HEK293 (cell line): ENCODE measurements at regions not wholly inside any gene's neighbourhood (a gene's known extent, or its start where the extent isn't known, plus 50 kb on each side); places are given as distances from the start of the nearest gene placed in this dataset.

Source experiments
- CTCF ChIA-PET: fragments of 350-600 bp; formaldehyde crosslinking; extraction: SDS; loops from one replicate; lab custom pipeline; 2021; ENCODE audit warnings: antibody characterized with exemption; lab: Yijun Ruan, JAX
- POLR2A ChIA-PET: fragments of 300-600 bp; formaldehyde crosslinking; extraction: SDS; loops from one replicate; lab custom pipeline; 2020; ENCODE audit warnings: antibody characterized with exemption, inconsistent platforms; lab: Yijun Ruan, JAX
- H3K27ac ChIP-seq: fragments of 200-500 bp; sonication (Bioruptor generic); 2 replicates; pipeline ENCODE4 v1.5.1; 2014; ENCODE audit warnings: low read depth, low read length, control low read depth, inconsistent platforms; ENCODE audit errors: extremely low read depth
- H3K36me3 ChIP-seq, 2 experiments: fragments of 200-500 bp in 1 of 2; sonication (Bioruptor generic) in 1 of 2; 1 replicate in 1 of 2; 2 replicates in 1 of 2; pipeline ENCODE4 v1.5.1; 2014 to 2017; ENCODE audit warnings: inconsistent platforms in 2 of 2, low read length in 2 of 2; ENCODE audit not compliant: control insufficient read depth in 2 of 2, insufficient read depth in 1 of 2
- H3K4me1 ChIP-seq: fragments of 200-500 bp; sonication (Bioruptor generic); 2 replicates; pipeline ENCODE4 v1.5.1; 2014; ENCODE audit warnings: mild to moderate bottlenecking, low read length, inconsistent platforms; ENCODE audit not compliant: control insufficient read depth, insufficient read depth
- H3K4me3 ChIP-seq: 2 replicates; pipeline ENCODE4 v1.5.1; 2011; ENCODE audit warnings: low read depth, mild to moderate bottlenecking, control low read depth, low read length, moderate library complexity
- H3K9me3 ChIP-seq: fragments of 200-500 bp; sonication (Bioruptor generic); 2 replicates; pipeline ENCODE4 v1.5.1; 2014; ENCODE audit warnings: low read depth, low read length, inconsistent platforms; ENCODE audit not compliant: control insufficient read depth, insufficient read depth
- KLF7 ChIP-seq: fragments of 450-650 bp; formaldehyde crosslinking; IDR thresholded peaks from 2 replicates; pipeline ENCODE4 v1.5.1; 2016; ENCODE audit warnings: missing biosample characterization, missing genetic modification characterization, borderline replicate concordance
- MZF1 ChIP-seq: fragments of 450-650 bp; formaldehyde crosslinking; IDR thresholded peaks from 2 replicates; pipeline ENCODE4 v1.5.1; 2017; ENCODE audit warnings: missing biosample characterization, missing genetic modification characterization, borderline replicate concordance
- SETDB1 ChIP-seq: IDR thresholded peaks from one replicate; pipeline ENCODE4 v1.6.1; 2017; ENCODE audit warnings: mild to moderate bottlenecking, low read length, moderate library complexity, mixed read lengths; ENCODE audit not compliant: insufficient read length
- SP7 ChIP-seq: fragments of 450-650 bp; formaldehyde crosslinking; IDR thresholded peaks from 2 replicates; pipeline ENCODE4 v1.5.1; 2016; ENCODE audit warnings: missing biosample characterization, missing genetic modification characterization
- TRIM28 ChIP-seq: IDR thresholded peaks from 2 replicates; pipeline ENCODE4 v1.6.1; 2011; ENCODE audit warnings: low read length, control low read depth, borderline replicate concordance
- ZNF24 ChIP-seq: fragments of 450-650 bp; formaldehyde crosslinking; IDR thresholded peaks from 2 replicates; pipeline ENCODE4 v1.5.1; 2016; ENCODE audit warnings: missing biosample characterization, missing genetic modification characterization
- ZNF292 ChIP-seq: fragments of 450-650 bp; formaldehyde crosslinking; IDR thresholded peaks from 2 replicates; pipeline ENCODE4 v1.5.1; 2016; ENCODE audit warnings: low read depth, missing biosample characterization, missing genetic modification characterization, borderline replicate concordance
- ZNF335 ChIP-seq: fragments of 450-650 bp; formaldehyde crosslinking; conservative IDR thresholded peaks from 2 replicates; pipeline ENCODE4 v1.5.1; 2016; ENCODE audit warnings: missing biosample characterization, missing genetic modification characterization
- ZNF366 ChIP-seq: fragments of 450-650 bp; formaldehyde crosslinking; conservative IDR thresholded peaks from 2 replicates; pipeline ENCODE4 v1.5.1; 2016; ENCODE audit warnings: missing biosample characterization, missing genetic modification characterization
- ZNF394 ChIP-seq: fragments of 450-650 bp; formaldehyde crosslinking; IDR thresholded peaks from 2 replicates; pipeline ENCODE4 v1.5.1; 2016; ENCODE audit warnings: missing biosample characterization, missing genetic modification characterization, mild to moderate bottlenecking, moderate library complexity, borderline replicate concordance
- ZNF473 ChIP-seq: fragments of 450-650 bp; formaldehyde crosslinking; IDR thresholded peaks from 2 replicates; pipeline ENCODE4 v1.5.1; 2017; ENCODE audit warnings: missing biosample characterization, missing genetic modification characterization
- ZNF548 ChIP-seq: fragments of 450-650 bp; formaldehyde crosslinking; IDR thresholded peaks from 2 replicates; pipeline ENCODE4 v1.5.1; 2016; ENCODE audit warnings: missing biosample characterization, missing genetic modification characterization
- ZNF571 ChIP-seq: fragments of 450-650 bp; formaldehyde crosslinking; IDR thresholded peaks from 2 replicates; pipeline ENCODE4 v1.5.0; 2017; ENCODE audit warnings: missing biosample characterization, missing genetic modification characterization
- ZNF596 ChIP-seq: fragments of 450-650 bp; IDR thresholded peaks from 2 replicates; pipeline ENCODE4 v1.5.0; 2018; ENCODE audit warnings: missing biosample characterization, mild to moderate bottlenecking, missing genetic modification characterization, moderate library complexity
- ZNF785 ChIP-seq: fragments of 450-650 bp; formaldehyde crosslinking; IDR thresholded peaks from 2 replicates; pipeline ENCODE4 v1.5.1; 2016; ENCODE audit warnings: missing biosample characterization, missing genetic modification characterization
- ZNF792 ChIP-seq: fragments of 450-650 bp; formaldehyde crosslinking; IDR thresholded peaks from 2 replicates; pipeline ENCODE4 v1.5.1; 2016; ENCODE audit warnings: missing biosample characterization, missing genetic modification characterization
- TF ChIP-seq, protein P1 (sequence below): fragments of 450-650 bp; formaldehyde crosslinking; IDR thresholded peaks from 2 replicates; pipeline ENCODE4 v1.5.1; 2016; ENCODE audit warnings: missing biosample characterization, missing genetic modification characterization
- TF ChIP-seq, protein P2 (sequence below): fragments of 450-650 bp; formaldehyde crosslinking; IDR thresholded peaks from 2 replicates; pipeline ENCODE4 v1.5.1; 2016; ENCODE audit warnings: missing biosample characterization, missing genetic modification characterization

DNA sequence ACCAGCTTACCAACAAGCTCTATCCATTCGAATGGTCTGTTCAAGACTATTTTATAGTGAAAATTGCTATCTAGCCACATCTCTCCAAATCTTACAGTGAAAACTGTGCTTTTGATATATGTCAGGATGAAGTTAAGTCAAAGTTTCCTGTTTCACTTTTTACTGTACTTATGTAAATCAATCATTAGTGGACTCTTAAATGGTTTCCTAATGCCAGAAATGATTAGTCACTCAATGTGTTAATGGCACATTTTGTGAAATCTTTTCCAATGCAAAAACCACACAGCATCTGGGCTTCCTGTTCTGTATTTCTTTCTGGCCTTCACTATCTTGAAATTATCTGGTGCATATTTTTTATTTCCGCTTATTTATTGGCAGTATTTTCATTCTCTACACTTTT lies 87.3 kb upstream of the STEAP1B start:
- no peak overlapping the region for H3K27ac ChIP-seq
- TF ChIP-seq MZF1 (tag by site-specific recombination) = no peak
- TF ChIP-seq ZNF473 (tag by site-specific recombination) = no peak
- TF ChIP-seq ZNF366 = no peak
- TF ChIP-seq ZNF292 = no peak
- TF ChIP-seq SETDB1 = no peak
- TF ChIP-seq KLF7 = no peak
- TF ChIP-seq ZNF24 (tag by site-specific recombination) = no peak
- no peak for TF ChIP-seq ZNF394 (tag by site-specific recombination)
- TF ChIP-seq ZNF785 (tag by site-specific recombination) = no peak
- no peak for TF ChIP-seq SP7 (tag by site-specific recombination)
- no peak for TF ChIP-seq ZNF335 (tag by site-specific recombination)
- TF ChIP-seq ZNF792 (tag by site-specific recombination) = no peak
- TF ChIP-seq TRIM28 = no peak
- TF ChIP-seq, protein P1, sequence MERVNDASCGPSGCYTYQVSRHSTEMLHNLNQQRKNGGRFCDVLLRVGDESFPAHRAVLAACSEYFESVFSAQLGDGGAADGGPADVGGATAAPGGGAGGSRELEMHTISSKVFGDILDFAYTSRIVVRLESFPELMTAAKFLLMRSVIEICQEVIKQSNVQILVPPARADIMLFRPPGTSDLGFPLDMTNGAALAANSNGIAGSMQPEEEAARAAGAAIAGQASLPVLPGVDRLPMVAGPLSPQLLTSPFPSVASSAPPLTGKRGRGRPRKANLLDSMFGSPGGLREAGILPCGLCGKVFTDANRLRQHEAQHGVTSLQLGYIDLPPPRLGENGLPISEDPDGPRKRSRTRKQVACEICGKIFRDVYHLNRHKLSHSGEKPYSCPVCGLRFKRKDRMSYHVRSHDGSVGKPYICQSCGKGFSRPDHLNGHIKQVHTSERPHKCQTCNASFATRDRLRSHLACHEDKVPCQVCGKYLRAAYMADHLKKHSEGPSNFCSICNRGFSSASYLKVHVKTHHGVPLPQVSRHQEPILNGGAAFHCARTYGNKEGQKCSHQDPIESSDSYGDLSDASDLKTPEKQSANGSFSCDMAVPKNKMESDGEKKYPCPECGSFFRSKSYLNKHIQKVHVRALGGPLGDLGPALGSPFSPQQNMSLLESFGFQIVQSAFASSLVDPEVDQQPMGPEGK (tag by site-specific recombination) = no peak
- TF ChIP-seq, protein P2, sequence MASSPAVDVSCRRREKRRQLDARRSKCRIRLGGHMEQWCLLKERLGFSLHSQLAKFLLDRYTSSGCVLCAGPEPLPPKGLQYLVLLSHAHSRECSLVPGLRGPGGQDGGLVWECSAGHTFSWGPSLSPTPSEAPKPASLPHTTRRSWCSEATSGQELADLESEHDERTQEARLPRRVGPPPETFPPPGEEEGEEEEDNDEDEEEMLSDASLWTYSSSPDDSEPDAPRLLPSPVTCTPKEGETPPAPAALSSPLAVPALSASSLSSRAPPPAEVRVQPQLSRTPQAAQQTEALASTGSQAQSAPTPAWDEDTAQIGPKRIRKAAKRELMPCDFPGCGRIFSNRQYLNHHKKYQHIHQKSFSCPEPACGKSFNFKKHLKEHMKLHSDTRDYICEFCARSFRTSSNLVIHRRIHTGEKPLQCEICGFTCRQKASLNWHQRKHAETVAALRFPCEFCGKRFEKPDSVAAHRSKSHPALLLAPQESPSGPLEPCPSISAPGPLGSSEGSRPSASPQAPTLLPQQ (tag by site-specific recombination) = no peak
- TF ChIP-seq, all 188 proteins: peak for 0
- Histone ChIP-seq H3K4me3 (no peak overlapping the region), H3K36me3 (no peaks in the 10 kb centered on the region), H3K4me1 (peaks cover 6% of the 10 kb centered on the region; the same call in 1 of the 2 replicates), H3K9me3 (no peaks in the 10 kb centered on the region)
- CTCF ChIA-PET = interaction anchor here (0.6 to 2.6 kb wide), 10 partner anchors 9 to 369 kb away, joined by 3 to 12 read pairs (median 4); partner anchors contain the start of gene IL6
- POLR2A ChIA-PET = no interaction called here

DNA sequence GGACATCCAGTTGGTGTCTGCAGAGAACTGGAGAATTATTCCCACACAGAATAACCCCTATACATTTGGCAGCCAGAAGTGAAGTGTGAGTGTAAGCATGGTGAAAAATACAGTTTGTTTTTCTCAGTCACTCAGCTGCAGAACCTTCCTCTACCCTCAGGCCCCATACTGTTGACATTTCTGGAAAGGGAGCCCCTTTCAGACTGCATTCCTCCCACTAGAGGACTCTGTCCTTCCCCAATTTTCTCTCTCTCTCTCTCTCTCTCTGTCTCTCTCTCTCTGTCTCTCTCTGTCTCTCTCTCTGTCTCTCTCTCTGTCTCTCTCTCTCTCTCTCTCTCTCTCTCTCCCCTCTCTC lies 86.8 kb upstream of the STEAP1B start:
- Histone ChIP-seq H3K4me1 (peaks cover 6% of the 10 kb centered on the region; the same call in 1 of the 2 replicates), H3K9me3 (no peaks in the 10 kb centered on the region), H3K27ac (no peak overlapping the region), H3K4me3 (no peak overlapping the region), H3K36me3 (no peaks in the 10 kb centered on the region)
- TF ChIP-seq ZNF571 (no peak), ZNF596 (tag by site-specific recombination) (peak; percentile 74)
- CTCF ChIA-PET = interaction anchor here (0.7 to 2.6 kb wide), 14 partner anchors 9 to 468 kb away, joined by 3 to 12 read pairs (median 4); partner anchors contain the start of gene IL6
- POLR2A ChIA-PET = interaction anchor here (0.6 kb wide), 1 partner anchor 843 kb away, joined by 7 read pairs; no protein-coding TSS in a partner anchor

DNA sequence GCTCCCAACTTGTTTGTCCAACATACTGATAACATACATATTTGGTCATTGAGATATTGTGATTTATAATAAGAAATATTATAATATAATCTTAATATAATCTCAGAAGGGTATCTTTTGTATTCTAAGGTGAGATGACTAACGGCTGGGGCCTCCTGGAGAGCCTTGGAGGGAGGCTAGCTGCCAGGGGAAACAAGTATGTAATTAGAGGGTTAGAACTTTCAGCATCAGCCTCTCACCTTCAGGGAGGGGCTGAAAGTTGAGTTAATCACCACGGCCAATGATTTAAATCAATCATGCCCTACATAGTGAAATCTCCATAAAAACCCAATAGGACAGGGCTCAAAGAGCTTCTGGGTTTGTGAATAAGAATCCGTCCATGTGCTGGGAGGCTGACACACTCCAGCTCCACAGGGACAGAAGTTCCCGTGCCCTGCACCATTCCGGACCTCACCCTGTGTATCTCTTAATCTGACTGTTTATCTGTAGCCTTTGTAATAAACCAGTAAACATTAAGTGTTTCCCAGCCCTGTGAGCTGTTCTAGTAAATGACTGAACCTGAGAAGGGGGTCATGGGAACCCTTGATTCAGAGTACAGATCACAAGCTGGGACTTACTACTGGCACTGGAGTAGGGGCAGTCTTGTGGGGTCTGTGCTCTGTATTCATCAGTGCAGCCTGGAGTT lies 86.3 kb upstream of the STEAP1B start:
- Histone ChIP-seq H3K27ac (no peak overlapping the region), H3K9me3 (no peaks in the 10 kb centered on the region), H3K4me1 (peaks cover 6% of the 10 kb centered on the region; the same call in 1 of the 2 replicates), H3K36me3 (no peaks in the 10 kb centered on the region), H3K4me3 (no peak overlapping the region)
- TF ChIP-seq SP7 (tag by site-specific recombination) (peak; percentile 56), ZNF548 (tag by site-specific recombination) (no peak)
- CTCF ChIA-PET = interaction anchor here (0.7 to 2.6 kb wide), 13 partner anchors 8 to 468 kb away, joined by 3 to 12 read pairs (median 4); no protein-coding TSS in a partner anchor
- POLR2A ChIA-PET = interaction anchor here (0.6 kb wide), 1 partner anchor 843 kb away, joined by 7 read pairs; no protein-coding TSS in a partner anchor
